AG10803 (cell line): ENCODE measurements at regions not wholly inside any gene's neighbourhood (a gene's known extent, or its start where the extent isn't known, plus 50 kb on each side); places are given as distances from the start of the nearest gene placed in this dataset.

ENCODE experiments used
- DNase-seq: peaks from one replicate; pipeline ENCODE4 v3.0.0; 2010; ENCODE audit warnings: low read depth
- H3K4me3 ChIP-seq: 2 replicates; pipeline ENCODE4 v1.5.1; 2011; ENCODE audit warnings: mild to moderate bottlenecking, low read length, control low read depth
- TF ChIP-seq, protein P1 (sequence below): conservative IDR thresholded peaks from 2 replicates; pipeline ENCODE4 v1.5.1; 2011; ENCODE audit warnings: mild to moderate bottlenecking, low read length, control low read depth, inconsistent platforms

GRCh38 chr14:44833376-44834060 lies 128.2 kb downstream of the KLHL28 start:
- peak; percentile 27 for DNase-seq
- H3K4me3 ChIP-seq, result no peak overlapping the region
- TF ChIP-seq, protein P1, sequence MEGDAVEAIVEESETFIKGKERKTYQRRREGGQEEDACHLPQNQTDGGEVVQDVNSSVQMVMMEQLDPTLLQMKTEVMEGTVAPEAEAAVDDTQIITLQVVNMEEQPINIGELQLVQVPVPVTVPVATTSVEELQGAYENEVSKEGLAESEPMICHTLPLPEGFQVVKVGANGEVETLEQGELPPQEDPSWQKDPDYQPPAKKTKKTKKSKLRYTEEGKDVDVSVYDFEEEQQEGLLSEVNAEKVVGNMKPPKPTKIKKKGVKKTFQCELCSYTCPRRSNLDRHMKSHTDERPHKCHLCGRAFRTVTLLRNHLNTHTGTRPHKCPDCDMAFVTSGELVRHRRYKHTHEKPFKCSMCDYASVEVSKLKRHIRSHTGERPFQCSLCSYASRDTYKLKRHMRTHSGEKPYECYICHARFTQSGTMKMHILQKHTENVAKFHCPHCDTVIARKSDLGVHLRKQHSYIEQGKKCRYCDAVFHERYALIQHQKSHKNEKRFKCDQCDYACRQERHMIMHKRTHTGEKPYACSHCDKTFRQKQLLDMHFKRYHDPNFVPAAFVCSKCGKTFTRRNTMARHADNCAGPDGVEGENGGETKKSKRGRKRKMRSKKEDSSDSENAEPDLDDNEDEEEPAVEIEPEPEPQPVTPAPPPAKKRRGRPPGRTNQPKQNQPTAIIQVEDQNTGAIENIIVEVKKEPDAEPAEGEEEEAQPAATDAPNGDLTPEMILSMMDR, result no peak

DNA sequence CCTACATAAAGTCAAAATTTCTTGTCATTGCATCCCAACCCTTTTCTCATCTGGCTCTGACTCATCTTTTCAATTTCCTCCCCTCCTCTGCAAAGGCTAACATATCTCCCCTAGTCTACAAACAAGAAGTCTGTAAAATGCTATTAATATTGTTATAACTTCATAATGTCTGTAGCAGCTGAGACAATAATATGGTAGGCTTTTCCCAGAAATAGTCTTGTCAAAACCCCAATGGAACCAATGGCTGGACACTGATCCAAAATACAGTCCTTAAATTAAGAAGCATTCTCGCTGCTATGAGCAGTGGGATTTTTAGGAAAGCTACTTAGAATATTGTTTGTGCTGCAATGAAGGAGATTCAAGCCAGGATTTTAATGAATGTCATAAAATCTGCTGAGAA lies 131.4 kb downstream of the KLHL28 start:
- TF ChIP-seq, protein P1, result no peak
- no peak overlapping the region for H3K4me3 ChIP-seq
- no peak for DNase-seq

GRCh38 chr14:44829021-44829420 lies 132.7 kb downstream of the KLHL28 start:
- no peak for DNase-seq
- no peak overlapping the region for H3K4me3 ChIP-seq
- TF ChIP-seq, protein P1, result no peak

- DNase-seq, result no peak
- TF ChIP-seq, protein P1, result no peak
- H3K4me3 ChIP-seq, result no peak overlapping the region
These were observed 133.7 kb downstream of the KLHL28 start for GRCh38 chr14:44828023-44828422.

DNA sequence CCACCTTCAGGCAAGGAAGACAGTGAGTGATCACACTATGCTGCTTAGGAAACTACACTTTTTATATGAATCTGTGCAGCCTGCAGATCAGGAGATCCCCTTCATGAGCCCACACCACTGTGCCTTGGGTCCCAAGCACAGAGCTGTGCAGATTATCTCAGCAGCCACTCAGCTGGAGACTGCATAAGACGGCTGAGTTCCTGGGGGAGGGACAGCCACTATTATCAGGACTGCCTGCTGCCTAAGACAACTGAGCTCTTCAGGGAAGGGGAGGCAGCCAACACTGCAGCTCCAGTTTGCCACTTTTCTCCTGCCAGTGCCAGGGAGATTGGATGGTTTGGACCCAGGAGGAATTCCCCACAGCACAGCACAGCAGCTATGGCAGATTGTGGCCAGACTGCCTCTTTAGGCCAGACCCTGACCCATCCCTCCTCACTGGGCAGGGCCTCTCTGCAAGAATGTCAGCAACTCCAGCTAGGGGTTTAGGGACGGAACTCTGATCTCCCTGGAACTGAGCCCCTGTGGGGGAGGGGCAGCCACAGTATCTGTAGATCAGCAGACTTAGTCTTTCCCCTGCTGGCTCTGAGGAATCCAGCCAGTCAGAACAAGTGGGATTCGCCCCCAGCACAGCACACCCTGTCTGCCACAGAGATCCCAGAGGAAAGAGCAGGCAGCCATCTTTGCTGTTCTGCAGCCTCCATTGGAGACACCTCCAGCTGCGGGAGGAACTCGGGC lies 141.3 kb downstream of the KLHL28 start:
- H3K4me3 ChIP-seq, result no peak overlapping the region
- no peak for DNase-seq
- TF ChIP-seq, protein P1, result no peak

GRCh38 chr14:44814196-44814595 lies 147.6 kb downstream of the KLHL28 start:
- TF ChIP-seq, protein P1, result no peak
- H3K4me3 ChIP-seq, result no peak overlapping the region
- DNase-seq, result no peak

DNA sequence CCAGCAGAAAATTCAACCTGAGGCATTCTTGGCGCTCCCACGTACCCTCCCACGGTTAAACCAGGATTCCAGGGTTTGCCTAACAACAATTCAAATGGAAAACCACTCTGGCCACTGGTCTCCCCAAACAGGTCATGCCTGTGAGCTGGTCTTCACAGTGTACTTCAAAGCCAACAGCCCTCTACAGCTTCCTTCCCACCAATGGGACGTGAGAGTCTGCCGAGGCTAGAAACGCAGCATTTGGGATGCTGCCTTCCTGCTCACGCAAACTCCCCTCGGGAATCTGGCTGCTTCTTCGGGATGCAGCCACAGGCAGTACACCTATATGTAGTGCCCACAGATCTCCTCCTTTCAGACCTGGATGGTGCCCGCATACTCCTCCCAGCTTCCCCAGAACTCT lies 149.1 kb downstream of the KLHL28 start:
- no peak overlapping the region for H3K4me3 ChIP-seq
- TF ChIP-seq, protein P1, result no peak
- no peak for DNase-seq
